ENCODE measurements at regions not wholly inside any gene's neighbourhood (a gene's known extent, or its start where the extent isn't known, plus 50 kb on each side); places are given as distances from the start of the nearest gene placed in this dataset.

- DNase-seq (ENCODE audit: low read depth) = no peak
- H3K4me3 ChIP-seq (ENCODE audit: low read depth, low read length) = no peak overlapping the region
These were observed 154.3 kb downstream of the ADAMTS15 start for GRCh38 chr11:130602641-130603334.

GRCh38 chr11:130603335-130603906 is 155.0 kb downstream of the ADAMTS15 start:
- no peak overlapping the region for H3K4me3 ChIP-seq (ENCODE audit: low read depth, low read length)
- no peak for DNase-seq (ENCODE audit: low read depth)
- TF ChIP-seq CTCF (IDR thresholded peaks at IDR 0.05; ENCODE audit: low read depth, low read length, missing control alignments) = no peak

More at GRCh38 chr11:130602641-130603334, 154.3 kb downstream of the ADAMTS15 start:
- TF ChIP-seq CTCF (IDR thresholded peaks at IDR 0.05; ENCODE audit: low read depth, low read length, missing control alignments) = no peak

GRCh38 chr11:130604606-130605005 is 156.2 kb downstream of the ADAMTS15 start:
- DNase-seq (ENCODE audit: low read depth) = no peak
- H3K4me3 ChIP-seq (ENCODE audit: low read depth, low read length) = no peak overlapping the region
- TF ChIP-seq CTCF (IDR thresholded peaks at IDR 0.05; ENCODE audit: low read depth, low read length, missing control alignments) = no peak

- H3K4me3 ChIP-seq (ENCODE audit: low read depth, low read length) = no peak overlapping the region
- DNase-seq (ENCODE audit: low read depth) = no peak
- TF ChIP-seq CTCF (IDR thresholded peaks at IDR 0.05; ENCODE audit: low read depth, low read length, missing control alignments) = no peak
These were observed 157.7 kb downstream of the ADAMTS15 start for GRCh38 chr11:130606178-130606577.

GRCh38 chr11:130606781-130607511 is 158.5 kb downstream of the ADAMTS15 start:
- no peak overlapping the region for H3K4me3 ChIP-seq (ENCODE audit: low read depth, low read length)
- TF ChIP-seq CTCF (IDR thresholded peaks at IDR 0.05; ENCODE audit: low read depth, low read length, missing control alignments) = no peak
- DNase-seq (ENCODE audit: low read depth) = no peak

GRCh38 chr11:130608287-130608686 is 159.8 kb downstream of the ADAMTS15 start:
- no peak for TF ChIP-seq CTCF (IDR thresholded peaks at IDR 0.05; ENCODE audit: low read depth, low read length, missing control alignments)
- no peak for DNase-seq (ENCODE audit: low read depth)
- H3K4me3 ChIP-seq (ENCODE audit: low read depth, low read length) = no peak overlapping the region

All from GM12864 (cell line).